Sigmoid colon (tissue), 4 donors: ENCODE measurements at regions not wholly inside any gene's neighbourhood (a gene's known extent, or its start where the extent isn't known, plus 50 kb on each side); places are given as distances from the start of the nearest gene placed in this dataset.

Experiments used
- CTCF ChIP-seq, 4 experiments: fragments of 450-650 bp in 3 of 4; fragments of 200-600 bp in 1 of 4; IDR thresholded peaks; one replicate each; pipeline ENCODE4 v1.5.1; 2016 to 2019; ENCODE audit warnings: antibody characterized with exemption in 4 of 4, mild to moderate bottlenecking in 3 of 4, moderate library complexity in 2 of 4
- EP300 ChIP-seq, 4 donors: sonication (generic); formaldehyde crosslinking; IDR thresholded peaks; one replicate each; pipeline ENCODE4 v1.6.1; 2017; ENCODE audit warnings: antibody characterized with exemption in 4 of 4
- POLR2A ChIP-seq, 2 donors: fragments of 450-650 bp; IDR thresholded peaks; one replicate each; pipeline ENCODE4 v1.6.1; 2016; ENCODE audit warnings: antibody characterized with exemption in 2 of 2, mild to moderate bottlenecking in 2 of 2, moderate library complexity in 2 of 2
- POLR2AphosphoS5 ChIP-seq, 4 donors: sonication (generic); formaldehyde crosslinking; IDR thresholded peaks; one replicate each; pipeline ENCODE4 v1.6.1; 2017; ENCODE audit warnings: antibody characterized with exemption in 4 of 4

- TF ChIP-seq CTCF (IDR thresholded peaks at IDR 0.05) (no peak), POLR2A (IDR thresholded peaks at IDR 0.05) (no peak), EP300 (IDR thresholded peaks at IDR 0.05) (no peak), POLR2AphosphoS5 (IDR thresholded peaks at IDR 0.05) (no peak)
These were observed 288.0 kb downstream of the MAF start for GRCh38 chr16:79312502-79312901.
